ENCODE measurements at regions not wholly inside any gene's neighbourhood (a gene's known extent, or its start where the extent isn't known, plus 50 kb on each side); places are given as distances from the start of the nearest gene placed in this dataset.

DNA sequence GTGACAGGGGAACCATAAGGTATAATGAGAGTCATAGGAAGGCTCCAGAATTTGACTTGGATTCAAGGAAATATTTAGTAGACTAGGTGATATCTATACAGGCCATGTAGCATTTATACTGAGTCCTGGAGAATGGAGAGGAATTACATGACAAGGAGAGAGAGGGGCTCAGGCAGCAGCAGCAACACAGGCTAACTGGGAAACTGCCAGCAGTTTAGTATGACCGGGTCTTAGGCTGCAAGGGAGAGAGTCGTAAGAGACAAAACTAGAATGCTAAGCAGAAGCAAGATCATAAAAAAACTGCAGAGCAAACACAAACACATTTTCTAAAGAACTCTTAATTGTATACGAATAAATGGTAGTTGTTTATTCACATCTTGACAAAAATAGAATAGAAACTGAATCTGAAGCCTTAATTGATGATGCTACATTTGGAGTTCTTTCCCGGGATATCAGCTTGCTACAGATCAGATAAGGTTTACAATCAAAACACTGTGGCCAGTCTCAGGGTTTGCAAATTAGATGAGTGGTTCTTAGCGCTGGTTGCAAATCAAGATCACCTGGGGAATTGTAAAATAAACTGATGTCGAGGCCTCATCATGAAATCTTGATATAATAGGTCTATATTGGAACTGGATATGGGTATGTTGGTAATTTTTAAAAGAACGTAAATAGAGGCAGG is 480.0 kb upstream of the C9orf72 start:
- H3K4me1 ChIP-seq, result peaks cover 0 to 16% (median 7%) of the 10 kb centered on the region in 4 donors
- DNase-seq (ENCODE audit: extremely low spot score), result no peak
- no peak overlapping the region for H3K4me3 ChIP-seq
- no peaks in the 10 kb centered on the region for H3K36me3 ChIP-seq
- intact Hi-C loops (cut with DNase I), result no loop called here
- no peak for TF ChIP-seq EP300 (IDR thresholded peaks at IDR 0.05)
- no peak for TF ChIP-seq CTCF (IDR thresholded peaks at IDR 0.05)
- TF ChIP-seq POLR2A (IDR thresholded peaks at IDR 0.05; ENCODE audit: low read depth), result no peak
- no peak for TF ChIP-seq POLR2AphosphoS5 (IDR thresholded peaks at IDR 0.05)
- 70% methylated on average over 7 of the region's 7 CpGs for WGBS
- H3K27ac ChIP-seq (replicated peaks in 1 of 4), result no peak overlapping the region
- H3K27me3 ChIP-seq, result no peaks in the 10 kb centered on the region
- no peaks in the 10 kb centered on the region for H3K9me3 ChIP-seq

- no peaks in the 10 kb centered on the region for H3K27me3 ChIP-seq
- WGBS, result 90% methylated on average over 10 of the region's 10 CpGs
Observed at GRCh38 chr9:28056006-28056405, 482.7 kb upstream of the C9orf72 start.

DNA sequence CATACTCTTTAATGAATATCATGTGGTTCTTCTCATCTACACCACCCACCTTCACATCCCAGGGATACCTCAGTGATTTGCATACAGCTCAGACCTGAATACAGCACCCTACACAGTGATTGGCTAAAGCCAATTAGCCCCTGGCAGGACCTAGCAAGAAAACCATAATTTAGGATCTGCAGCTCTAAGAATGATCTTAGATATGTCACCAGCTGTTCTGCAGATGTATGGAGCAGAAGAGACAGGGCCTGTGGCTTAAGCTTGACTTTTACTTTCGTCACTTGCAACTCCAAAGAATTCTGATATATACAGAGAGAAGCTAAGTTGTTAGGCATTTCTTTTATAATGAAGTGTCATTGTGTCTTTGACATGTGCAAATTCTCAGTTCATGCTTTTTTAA is 483.2 kb upstream of the C9orf72 start:
- H3K4me1 ChIP-seq, result peaks cover 0 to 9% (median 4%) of the 10 kb centered on the region in 4 donors
- TF ChIP-seq POLR2AphosphoS5 (IDR thresholded peaks at IDR 0.05), result no peak
- no peak for TF ChIP-seq POLR2A (IDR thresholded peaks at IDR 0.05; ENCODE audit: low read depth)
- TF ChIP-seq CTCF (IDR thresholded peaks at IDR 0.05), result no peak
- TF ChIP-seq EP300 (IDR thresholded peaks at IDR 0.05), result no peak
- 85% methylated on average over 1 of the region's 1 CpG for WGBS
- H3K36me3 ChIP-seq, result no peaks in the 10 kb centered on the region
- H3K27ac ChIP-seq (replicated peaks in 1 of 4), result no peak overlapping the region
- no peak for DNase-seq (ENCODE audit: extremely low spot score)
- H3K4me3 ChIP-seq, result no peak overlapping the region
- intact Hi-C loops (cut with DNase I), result no loop called here
- H3K9me3 ChIP-seq, result no peaks in the 10 kb centered on the region
- H3K27me3 ChIP-seq, result no peaks in the 10 kb centered on the region

More at GRCh38 chr9:28056006-28056405, 482.7 kb upstream of the C9orf72 start:
- DNase-seq (ENCODE audit: extremely low spot score), result no peak
- Histone ChIP-seq H3K4me1 (peaks cover 0 to 13% (median 6%) of the 10 kb centered on the region in 4 donors), H3K27ac (replicated peaks in 1 of 4) (no peak overlapping the region), H3K9me3 (no peaks in the 10 kb centered on the region), H3K36me3 (no peaks in the 10 kb centered on the region), H3K4me3 (no peak overlapping the region)
- TF ChIP-seq CTCF (IDR thresholded peaks at IDR 0.05), result no peak
- no peak for TF ChIP-seq POLR2A (IDR thresholded peaks at IDR 0.05; ENCODE audit: low read depth)
- TF ChIP-seq POLR2AphosphoS5 (IDR thresholded peaks at IDR 0.05), result no peak
- no peak for TF ChIP-seq EP300 (IDR thresholded peaks at IDR 0.05)
- intact Hi-C loops (cut with DNase I), result no loop called here

DNA sequence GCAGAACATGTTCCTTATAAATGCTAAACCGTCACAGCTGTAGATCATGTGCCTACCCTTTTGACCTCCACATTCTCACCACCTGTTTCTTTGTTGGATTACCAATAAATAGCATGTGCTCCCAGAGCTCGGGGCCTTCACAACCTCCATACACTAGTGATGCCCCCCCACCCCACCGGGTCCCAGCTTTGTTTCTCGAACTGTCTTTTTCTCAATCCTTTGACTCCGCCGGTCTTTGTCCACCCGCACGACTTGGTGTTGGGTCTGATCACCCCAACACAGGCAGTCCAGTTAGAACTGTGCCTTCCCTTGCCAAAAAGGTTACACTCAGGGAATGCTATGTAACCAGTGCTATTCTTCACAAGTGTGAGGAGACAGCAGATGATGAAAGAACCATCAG is 485.9 kb upstream of the C9orf72 start:
- intact Hi-C loops (cut with DNase I), result no loop called here
- TF ChIP-seq EP300 (IDR thresholded peaks at IDR 0.05) (no peak), POLR2AphosphoS5 (IDR thresholded peaks at IDR 0.05) (no peak), POLR2A (IDR thresholded peaks at IDR 0.05; ENCODE audit: low read depth) (no peak), CTCF (IDR thresholded peaks at IDR 0.05) (no peak)

More for the DNA sequence above, 485.9 kb upstream of the C9orf72 start:
- no peak overlapping the region for H3K27ac ChIP-seq (replicated peaks in 1 of 4)
- WGBS, result 90% methylated on average over 8 of the region's 8 CpGs
- H3K4me3 ChIP-seq, result no peak overlapping the region
- H3K9me3 ChIP-seq, result no peaks in the 10 kb centered on the region
- DNase-seq (ENCODE audit: extremely low spot score), result no peak
- no peaks in the 10 kb centered on the region for H3K4me1 ChIP-seq
- no peaks in the 10 kb centered on the region for H3K27me3 ChIP-seq
- H3K36me3 ChIP-seq, result no peaks in the 10 kb centered on the region

Measured in esophagus muscularis mucosa (tissue), 4 donors.